A549 (cell line): ENCODE measurements at regions not wholly inside any gene's neighbourhood (a gene's known extent, or its start where the extent isn't known, plus 50 kb on each side); places are given as distances from the start of the nearest gene placed in this dataset.

Source experiments
- CBX8 ChIP-seq: fragments of 200-600 bp; sonication (generic); IDR thresholded peaks from 2 replicates; pipeline ENCODE4 v1.6.1; 2016
- CTCF ChIP-seq: fragments of >200 bp; sonication (Bioruptor Twin); formaldehyde crosslinking; IDR thresholded peaks from 3 replicates; pipeline ENCODE4 v1.5.1; 2016
- ELK1 ChIP-seq: fragments of 150-350 bp; IDR thresholded peaks from 2 replicates; pipeline ENCODE4 v1.6.1; 2014; ENCODE audit warnings: low read depth, mild to moderate bottlenecking, low read length
- EP300 ChIP-seq, 2 experiments: fragments of >200 bp; sonication (Bioruptor Twin); formaldehyde crosslinking; IDR thresholded peaks; 2 replicates in 1 of 2; 3 replicates in 1 of 2; pipeline ENCODE4 v1.6.1; 2016 to 2017
- HDAC2 ChIP-seq: fragments of 200-600 bp; sonication (generic); IDR thresholded peaks from 2 replicates; pipeline ENCODE4 v1.6.1; 2016
- JUN ChIP-seq, 2 experiments: fragments of >200 bp; sonication (Bioruptor Twin); formaldehyde crosslinking; IDR thresholded peaks; 2 replicates in 1 of 2; 3 replicates in 1 of 2; pipeline ENCODE4 v1.6.1; 2016 to 2017
- NR3C1 ChIP-seq: fragments of >200 bp; sonication (Bioruptor Twin); formaldehyde crosslinking; IDR thresholded peaks from 3 replicates; pipeline ENCODE4 v1.6.1; 2017
- REST ChIP-seq: fragments of 200-600 bp; sonication (generic); IDR thresholded peaks from 2 replicates; pipeline ENCODE4 v1.6.1; 2016; ENCODE audit warnings: antibody characterized with exemption, mild to moderate bottlenecking, moderate library complexity
- RFX5 ChIP-seq: fragments of 450-650 bp; IDR thresholded peaks from 2 replicates; pipeline ENCODE4 v1.7.1; 2014; ENCODE audit warnings: antibody characterized with exemption, mild to moderate bottlenecking, moderate library complexity
- SREBF2 ChIP-seq: fragments of 450-650 bp; IDR thresholded peaks from 2 replicates; pipeline ENCODE4 v1.6.1; 2014; ENCODE audit warnings: mild to moderate bottlenecking, moderate library complexity

- TF ChIP-seq HDAC2 = no peak
- TF ChIP-seq EP300 (IDR thresholded peaks at IDR 0.05) = no peak
- no peak for TF ChIP-seq RFX5
- TF ChIP-seq JUN (IDR thresholded peaks at IDR 0.05) = no peak
- no peak for TF ChIP-seq ELK1
- TF ChIP-seq REST = no peak
- no peak for TF ChIP-seq NR3C1
- no peak for TF ChIP-seq CTCF
- TF ChIP-seq SREBF2 = no peak
- no peak for TF ChIP-seq CBX8
These were observed 69.6 kb downstream of the SPRY1 start for GRCh38 chr4:123466080-123466785.
